Effector CD4-positive, alpha-beta T cell (primary cell): ENCODE measurements at regions not wholly inside any gene's neighbourhood (a gene's known extent, or its start where the extent isn't known, plus 50 kb on each side); places are given as distances from the start of the nearest gene placed in this dataset.

Source experiments
- DNase-seq: peaks from one replicate; pipeline ENCODE4 v3.0.0-alpha.2; 2020

- DNase-seq: no peak
Measured at GRCh38 chr16:64638766-64639165, 483.1 kb downstream of the CDH11 start.

- no peak for DNase-seq
Measured at GRCh38 chr16:64629622-64630021, 492.2 kb downstream of the CDH11 start.

GRCh38 chr16:64627781-64628180, 494.1 kb downstream of the CDH11 start:
- DNase-seq: no peak

GRCh38 chr16:64627288-64627687, 494.6 kb downstream of the CDH11 start:
- DNase-seq: no peak

GRCh38 chr16:64626776-64627175, 495.1 kb downstream of the CDH11 start:
- no peak for DNase-seq

GRCh38 chr16:64621616-64622015, 500.2 kb downstream of the CDH11 start:
- no peak for DNase-seq

GRCh38 chr16:64617836-64618476, 503.9 kb downstream of the CDH11 start:
- DNase-seq: no peak

GRCh38 chr16:64615630-64616280, 506.1 kb downstream of the CDH11 start:
- no peak for DNase-seq

GRCh38 chr16:64596196-64596595, 525.7 kb downstream of the CDH11 start:
- no peak for DNase-seq

- no peak for DNase-seq
Measured at GRCh38 chr16:64590513-64590912, 531.4 kb downstream of the CDH11 start.

GRCh38 chr16:64589836-64590235, 532.0 kb downstream of the CDH11 start:
- DNase-seq: no peak

- no peak for DNase-seq
Measured at GRCh38 chr16:64586781-64587180, 535.1 kb downstream of the CDH11 start.

GRCh38 chr16:64585367-64585766, 536.5 kb downstream of the CDH11 start:
- no peak for DNase-seq

GRCh38 chr16:64580558-64580957, 541.3 kb downstream of the CDH11 start:
- DNase-seq: no peak

- no peak for DNase-seq
Measured at GRCh38 chr16:64579712-64580111, 542.2 kb downstream of the CDH11 start.

- no peak for DNase-seq
Measured at GRCh38 chr16:64545768-64546167, 576.1 kb downstream of the CDH11 start.

- DNase-seq: no peak
Measured at GRCh38 chr16:64544859-64545258, 577.0 kb downstream of the CDH11 start.

- DNase-seq: no peak
Measured at GRCh38 chr16:64543441-64543840, 578.4 kb downstream of the CDH11 start.

- DNase-seq: no peak
Measured at GRCh38 chr16:64543031-64543430, 578.8 kb downstream of the CDH11 start.

GRCh38 chr16:64542152-64542551, 579.7 kb downstream of the CDH11 start:
- DNase-seq: no peak

GRCh38 chr16:64541621-64542020, 580.2 kb downstream of the CDH11 start:
- DNase-seq: no peak

GRCh38 chr16:64540434-64540833, 581.4 kb downstream of the CDH11 start:
- DNase-seq: no peak

- DNase-seq: no peak
Measured at GRCh38 chr16:64539811-64540371, 582.0 kb downstream of the CDH11 start.

- no peak for DNase-seq
Measured at GRCh38 chr16:64534180-64534780, 587.6 kb downstream of the CDH11 start.
